Body of pancreas (tissue), 4 donors: ENCODE measurements at regions not wholly inside any gene's neighbourhood (a gene's known extent, or its start where the extent isn't known, plus 50 kb on each side); places are given as distances from the start of the nearest gene placed in this dataset.
A peak's percentile ranks its signal among the peaks of the same experiment; 100 is the strongest.

Source experiments
- POLR2A ChIP-seq, 3 donors: fragments of 450-650 bp; IDR thresholded peaks; one replicate each; pipeline ENCODE4 v1.6.1; 2016; ENCODE audit warnings: antibody characterized with exemption in 3 of 3, mild to moderate bottlenecking in 2 of 3
- TF ChIP-seq, protein P1 (sequence below), 7 experiments: fragments of 450-650 bp in 4 of 7; fragments of 200-600 bp in 3 of 7; sonication (generic) in 3 of 7; IDR thresholded peaks; one replicate each; pipeline ENCODE4 v1.5.1; 2016 to 2019; ENCODE audit warnings: antibody characterized with exemption in 7 of 7

DNA sequence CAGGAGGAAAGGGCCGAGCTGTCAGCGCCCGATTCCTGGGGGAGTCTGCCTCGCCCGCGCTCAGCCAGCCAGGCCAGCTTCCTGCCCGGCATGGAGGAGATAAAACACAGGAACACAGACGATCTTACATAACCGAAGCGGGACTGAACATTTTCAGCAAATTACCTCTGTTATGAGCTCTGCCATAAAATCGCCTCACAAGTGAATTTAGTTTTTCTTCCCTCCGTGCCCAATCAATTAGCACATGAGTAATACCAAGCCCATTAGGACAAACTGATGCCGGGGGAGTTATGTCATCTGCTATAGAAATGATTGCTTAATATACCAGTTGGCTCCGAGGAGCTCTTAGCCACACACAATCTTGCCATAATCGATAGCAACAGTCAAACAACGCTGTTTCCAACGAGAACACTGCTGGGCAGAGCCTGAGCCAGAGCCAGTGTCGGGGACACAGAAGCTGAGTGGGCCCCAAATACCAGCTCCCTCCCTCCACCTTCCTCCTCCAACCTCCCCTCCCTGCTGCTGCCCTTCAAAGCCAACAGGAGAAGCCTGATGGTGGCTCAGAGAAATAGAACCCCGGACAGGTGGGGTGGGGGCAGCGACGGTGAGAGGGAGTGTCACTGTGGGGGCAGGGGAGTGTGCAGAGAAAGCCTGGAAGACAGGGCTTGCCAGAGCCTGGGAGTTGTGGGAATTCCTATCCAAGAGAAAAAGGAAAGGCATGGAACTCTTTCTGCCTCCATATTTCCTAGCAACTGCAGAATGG, 279.4 kb upstream of the TLE3 start:
- TF ChIP-seq, protein P1, sequence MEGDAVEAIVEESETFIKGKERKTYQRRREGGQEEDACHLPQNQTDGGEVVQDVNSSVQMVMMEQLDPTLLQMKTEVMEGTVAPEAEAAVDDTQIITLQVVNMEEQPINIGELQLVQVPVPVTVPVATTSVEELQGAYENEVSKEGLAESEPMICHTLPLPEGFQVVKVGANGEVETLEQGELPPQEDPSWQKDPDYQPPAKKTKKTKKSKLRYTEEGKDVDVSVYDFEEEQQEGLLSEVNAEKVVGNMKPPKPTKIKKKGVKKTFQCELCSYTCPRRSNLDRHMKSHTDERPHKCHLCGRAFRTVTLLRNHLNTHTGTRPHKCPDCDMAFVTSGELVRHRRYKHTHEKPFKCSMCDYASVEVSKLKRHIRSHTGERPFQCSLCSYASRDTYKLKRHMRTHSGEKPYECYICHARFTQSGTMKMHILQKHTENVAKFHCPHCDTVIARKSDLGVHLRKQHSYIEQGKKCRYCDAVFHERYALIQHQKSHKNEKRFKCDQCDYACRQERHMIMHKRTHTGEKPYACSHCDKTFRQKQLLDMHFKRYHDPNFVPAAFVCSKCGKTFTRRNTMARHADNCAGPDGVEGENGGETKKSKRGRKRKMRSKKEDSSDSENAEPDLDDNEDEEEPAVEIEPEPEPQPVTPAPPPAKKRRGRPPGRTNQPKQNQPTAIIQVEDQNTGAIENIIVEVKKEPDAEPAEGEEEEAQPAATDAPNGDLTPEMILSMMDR (IDR thresholded peaks at IDR 0.05): no peak
- peak in 1 of 3 donors; percentile 18 for TF ChIP-seq POLR2A (IDR thresholded peaks at IDR 0.05)
